ENCODE measurements at regions not wholly inside any gene's neighbourhood (a gene's known extent, or its start where the extent isn't known, plus 50 kb on each side); places are given as distances from the start of the nearest gene placed in this dataset.

DNA sequence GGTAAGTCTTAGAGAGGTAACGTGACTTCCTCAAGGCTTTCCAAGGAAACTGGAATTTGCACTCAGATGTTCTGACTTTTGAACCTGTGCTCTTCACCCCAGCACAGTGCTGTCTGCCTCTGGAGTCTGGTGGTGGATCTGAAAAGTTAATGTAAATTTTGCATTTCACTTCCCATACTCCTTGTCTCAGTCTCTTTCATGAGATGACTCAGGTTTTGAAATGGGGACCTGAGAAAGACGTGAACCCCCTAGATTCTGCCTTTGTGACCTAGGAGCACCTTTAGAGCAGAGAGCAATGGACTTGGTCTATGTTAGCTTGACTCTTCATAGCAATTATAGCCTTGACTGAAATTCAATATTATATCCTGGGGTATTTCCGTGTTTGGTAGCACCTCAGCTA, 223.0 kb downstream of the QKI start (continued):
- TF ChIP-seq STAT6 (CRISPR knock-in tag; IDR thresholded peaks at IDR 0.05; ENCODE audit: borderline replicate concordance): no peak

DNA sequence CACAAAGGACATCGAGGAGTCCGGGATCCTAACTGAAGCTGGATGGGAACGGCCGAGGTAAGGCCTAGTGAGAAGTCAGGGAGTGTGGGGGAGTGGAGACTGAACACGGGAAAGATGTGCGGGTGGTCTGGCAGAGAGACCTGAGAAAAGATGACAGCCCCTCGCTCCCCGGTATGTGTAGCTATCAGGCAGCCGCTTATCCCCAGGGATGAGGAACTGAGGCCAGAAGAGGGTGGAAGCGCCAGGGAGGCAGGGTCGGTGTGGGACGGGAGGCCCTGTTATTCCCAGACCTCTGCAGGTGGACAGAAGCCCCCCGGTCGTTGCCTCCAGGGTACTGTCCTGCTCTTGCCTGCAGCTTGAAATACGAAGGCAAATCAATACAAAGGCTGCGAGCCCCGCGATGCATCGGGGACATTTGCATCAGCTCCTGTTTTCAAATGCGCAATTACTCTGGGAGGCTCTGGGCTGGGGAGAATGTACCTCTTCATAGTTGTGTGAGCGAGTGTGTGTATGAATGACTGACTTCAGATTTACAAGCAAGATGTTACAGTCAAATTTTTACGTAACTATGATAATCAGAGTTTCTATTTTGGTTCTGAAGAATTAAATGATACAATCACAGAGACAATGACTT, 221.3 kb downstream of the QKI start:
- Histone ChIP-seq H2AFZ (ENCODE audit: low read length) (no peak overlapping the region), H3K4me1 (ENCODE audit: insufficient read depth, low read length) (peaks cover 6% of the 10 kb centered on the region; the same call in 1 of the 2 replicates), H3K9ac (ENCODE audit: insufficient read depth, low read depth, low read length) (no peak overlapping the region), H3K36me3 (replicated peaks in 1 of 2; ENCODE audit: control insufficient read depth in 1 of 2, insufficient read depth in 2 of 2, low read length in 2 of 2) (no peaks in the 10 kb centered on the region), H3K79me2 (ENCODE audit: insufficient read depth, low read length) (no peaks in the 10 kb centered on the region), H4K20me1 (ENCODE audit: insufficient read depth, low read length) (no peaks in the 10 kb centered on the region), H3K4me2 (ENCODE audit: low read depth, low read length) (no peak overlapping the region), H3K9me3 (ENCODE audit: low read length) (no peaks in the 10 kb centered on the region), H3K27ac (ENCODE audit: extremely low read length, insufficient read depth, low read length) (no peak overlapping the region), H3K4me3 (replicated peaks in 1 of 3; ENCODE audit: insufficient read depth in 1 of 3, low read depth in 2 of 3, low read length in 3 of 3) (no peak overlapping the region), H3K27me3 (ENCODE audit: control insufficient read depth in 1 of 2, insufficient read depth in 2 of 2, low read length in 2 of 2) (peaks cover 0 to 27% of the 10 kb centered on the region in 2 experiments; a peak in 2 of 5 replicates)
- no peak for DNase-seq (ENCODE audit: low spot score)
- 50% methylated on average over 22 of the region's 22 CpGs for WGBS (ENCODE audit: low lambda C conversion rate)
- no TSS peak for BruUV-seq (replicated peaks)
- no peak for FAIRE-seq
- TF ChIP-seq ARNTL (CRISPR knock-in tag; IDR thresholded peaks at IDR 0.05) (no peak), XRCC5 (optimal IDR thresholded peaks at IDR 0.05; ENCODE audit: low read length) (no peak), ZNF530 (CRISPR knock-in tag; IDR thresholded peaks at IDR 0.05; ENCODE audit: low read depth) (no peak), KDM2A (CRISPR knock-in tag; IDR thresholded peaks at IDR 0.05; ENCODE audit: borderline replicate concordance, low read depth) (no peak), SAFB2 (CRISPR knock-in tag; IDR thresholded peaks at IDR 0.05; ENCODE audit: borderline replicate concordance, low read depth) (no peak), ZNF547 (CRISPR knock-in tag; IDR thresholded peaks at IDR 0.05) (no peak)
- CTCF ChIA-PET (ENCODE audit: low intra/inter-chr PET ratio, low total read pairs): no interaction called here
- POLR2A ChIA-PET: no interaction called here
- in situ Hi-C loops (cut with HindIII; ENCODE audit: extremely low pct_ligation_motif_present, low pct_unique_long_range_greater_than_20kb): no loop called here
- no peak for ATAC-seq
- intact Hi-C loops (cut with micrococcal nuclease; ENCODE audit: unreplicated experiment): no loop called here

All from HepG2 (cell line).